Bone marrow (tissue), 2 donors: ENCODE measurements at regions not wholly inside any gene's neighbourhood (a gene's known extent, or its start where the extent isn't known, plus 50 kb on each side); places are given as distances from the start of the nearest gene placed in this dataset.

Experiments
- DNase-seq, 2 donors: peaks; one replicate each; lab custom pipeline; 2025; lab: John Stamatoyannopoulos, UW

GRCh38 chr3:168157099-168157700 is 61.5 kb upstream of the GOLIM4 start:
- no peak for DNase-seq

- DNase-seq, result peak in 1 of 2 donors; percentile 79
Measured at GRCh38 chr3:168156479-168156878, 60.8 kb upstream of the GOLIM4 start.

- DNase-seq, result no peak
Measured at GRCh38 chr3:168155303-168155702, 59.6 kb upstream of the GOLIM4 start.

- DNase-seq, result no peak
Measured at GRCh38 chr3:168154089-168154488, 58.4 kb upstream of the GOLIM4 start.

- DNase-seq, result no peak
Measured at GRCh38 chr3:168152149-168152548, 56.4 kb upstream of the GOLIM4 start.
